Fibroblast of peridontal ligament (primary cell): ENCODE measurements at regions not wholly inside any gene's neighbourhood (a gene's known extent, or its start where the extent isn't known, plus 50 kb on each side); places are given as distances from the start of the nearest gene placed in this dataset.

ENCODE experiments used
- DNase-seq: peaks from one replicate; pipeline ENCODE4 v3.0.0-alpha.2; 2010; ENCODE audit errors: extremely low read depth

- DNase-seq, result no peak
These were observed 353.9 kb downstream of the LMO4 start for GRCh38 chr1:87682565-87682964.

GRCh38 chr1:87683196-87683956 is 354.7 kb downstream of the LMO4 start:
- no peak for DNase-seq

DNA sequence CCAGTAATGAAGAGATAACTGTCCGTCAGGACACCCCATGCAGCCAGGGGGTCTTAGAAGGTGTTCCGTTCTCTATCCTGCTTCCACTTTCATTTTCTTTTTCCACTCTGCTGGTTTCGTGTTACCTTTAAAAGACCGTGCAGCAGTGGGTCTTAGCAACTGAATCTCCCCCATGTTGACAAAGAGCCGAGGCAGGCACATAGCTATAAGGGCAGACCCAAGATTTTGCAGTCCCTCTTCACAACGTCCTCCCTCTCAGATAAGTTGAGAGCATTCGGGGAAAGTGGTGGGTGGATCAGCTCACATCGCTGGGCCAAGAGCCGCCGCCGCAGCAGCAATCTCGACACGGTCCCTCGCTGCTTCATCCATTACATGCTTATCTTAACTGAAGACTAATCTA is 355.5 kb downstream of the LMO4 start:
- no peak for DNase-seq

GRCh38 chr1:87684713-87685205 is 356.1 kb downstream of the LMO4 start:
- DNase-seq, result peak; percentile 9

- no peak for DNase-seq
These were observed 356.8 kb downstream of the LMO4 start for GRCh38 chr1:87685311-87686135.

DNA sequence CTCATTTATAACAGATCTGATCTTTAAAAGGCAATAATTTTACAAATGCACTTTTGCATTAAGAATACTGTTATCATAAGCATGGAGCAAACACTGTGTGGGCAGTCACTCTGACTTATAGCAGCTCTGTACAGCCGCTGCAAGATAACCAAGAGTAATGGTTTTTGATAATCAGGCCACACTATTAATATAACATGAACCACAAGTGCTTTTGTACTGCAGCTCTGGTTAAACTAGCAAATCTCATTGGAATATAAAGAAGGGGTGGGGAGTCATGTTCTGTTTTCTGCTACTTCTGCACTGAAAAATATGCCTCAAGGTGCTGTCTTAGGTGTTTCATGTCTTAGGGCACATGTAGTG is 357.4 kb downstream of the LMO4 start:
- no peak for DNase-seq

DNA sequence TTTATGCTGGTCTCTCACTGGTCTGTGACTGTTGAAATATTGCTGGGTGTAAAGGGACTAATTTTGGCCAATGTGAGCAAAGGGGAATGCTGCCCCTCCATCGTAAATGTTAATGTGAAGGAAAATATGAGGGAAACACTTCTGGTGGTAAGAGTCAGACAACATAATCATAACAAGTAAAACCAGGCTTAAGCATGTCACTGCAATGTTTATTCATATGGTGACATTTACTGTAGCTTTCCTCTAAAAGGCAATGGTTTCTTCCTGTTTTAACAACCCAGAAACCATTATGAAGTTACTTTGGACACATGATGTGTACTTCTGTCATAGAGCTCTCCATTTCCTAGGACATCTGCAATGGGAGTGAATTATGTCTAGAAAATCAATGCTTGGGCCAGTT is 358.0 kb downstream of the LMO4 start:
- no peak for DNase-seq

DNA sequence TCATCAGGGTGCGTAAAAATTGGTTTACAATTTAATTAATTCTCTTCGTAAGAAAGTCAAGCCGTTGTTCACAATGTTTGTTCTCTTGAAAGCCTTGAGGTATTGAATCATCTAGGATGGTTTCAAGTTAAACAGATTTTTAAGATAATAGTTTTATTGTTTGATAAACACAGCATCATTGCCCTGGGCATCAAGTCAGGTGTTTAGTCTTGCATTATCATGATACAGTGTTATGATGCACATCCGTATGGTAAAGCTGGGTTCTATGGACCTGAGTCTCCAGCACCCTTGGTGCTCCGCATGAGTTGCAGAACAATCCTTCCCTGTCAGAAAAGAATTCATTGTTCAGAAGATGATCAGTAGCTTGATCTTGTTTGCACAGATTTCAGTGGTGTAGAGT is 359.5 kb downstream of the LMO4 start:
- no peak for DNase-seq

DNA sequence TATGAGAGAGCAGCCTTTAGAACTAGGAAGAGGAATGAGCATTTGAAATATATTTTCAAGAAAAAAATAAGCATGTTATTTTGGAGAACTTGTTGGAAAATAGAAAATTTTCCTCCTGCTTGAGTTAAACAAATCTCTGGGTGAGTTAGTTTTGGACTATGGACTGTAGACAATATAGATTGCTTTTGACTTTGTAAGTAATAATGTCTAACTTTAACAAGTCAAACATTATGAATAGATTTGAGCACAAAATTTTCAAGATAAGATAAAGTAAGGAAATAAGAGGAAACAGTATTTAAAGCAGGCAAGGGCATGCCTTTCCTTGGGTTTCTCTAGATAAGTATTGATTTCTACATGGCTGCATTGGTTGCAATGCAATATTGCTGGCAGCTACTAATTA is 360.8 kb downstream of the LMO4 start:
- DNase-seq, result no peak

DNA sequence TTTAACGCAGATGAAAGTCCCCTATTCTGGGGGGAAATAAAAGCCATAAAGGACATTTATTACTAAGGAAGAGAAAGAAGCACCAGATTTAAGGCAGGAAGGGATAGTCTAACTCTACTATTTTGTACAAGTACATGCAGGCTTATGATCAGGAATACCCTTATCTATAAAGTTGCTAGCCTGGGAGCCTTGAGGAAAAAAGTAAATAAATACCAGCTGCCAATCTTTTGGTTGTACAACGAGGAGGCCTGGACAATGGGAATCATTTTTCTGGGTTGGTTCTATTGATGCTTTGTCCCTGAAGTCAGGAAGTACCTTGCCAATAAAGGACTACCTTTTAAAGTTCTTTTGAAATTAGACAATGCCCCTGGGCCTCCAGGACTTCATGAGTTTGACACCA is 367.8 kb downstream of the LMO4 start:
- DNase-seq, result no peak

- no peak for DNase-seq
These were observed 373.8 kb downstream of the LMO4 start for GRCh38 chr1:87702455-87702854.

GRCh38 chr1:87705233-87705632 is 376.6 kb downstream of the LMO4 start:
- no peak for DNase-seq

- no peak for DNase-seq
These were observed 377.5 kb downstream of the LMO4 start for GRCh38 chr1:87706203-87706602.

DNA sequence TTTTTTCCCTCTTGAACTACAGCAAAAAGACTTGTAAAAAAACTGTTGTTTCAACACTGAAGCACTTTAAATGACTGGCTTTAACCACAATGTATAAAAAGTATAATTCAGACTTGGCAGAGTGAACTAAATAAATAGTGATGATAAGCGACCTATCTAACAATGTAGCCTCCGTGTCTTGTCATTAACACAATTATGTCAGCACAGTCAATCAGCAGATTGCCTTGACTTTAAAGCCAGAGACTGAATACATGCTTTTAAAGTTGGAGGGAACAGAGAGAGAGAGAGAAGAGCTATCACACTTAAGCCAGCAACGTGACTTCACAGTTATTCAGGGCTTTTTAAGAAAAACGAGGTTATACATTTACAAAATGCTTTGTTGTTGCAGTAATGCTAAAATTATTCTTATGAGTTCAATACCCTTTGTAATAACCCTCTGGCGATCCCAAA is 378.1 kb downstream of the LMO4 start:
- DNase-seq, result no peak

- DNase-seq, result no peak
These were observed 378.7 kb downstream of the LMO4 start for GRCh38 chr1:87707411-87707810.

- DNase-seq, result no peak
These were observed 383.8 kb downstream of the LMO4 start for GRCh38 chr1:87712261-87713010.

GRCh38 chr1:87714278-87714677 is 385.6 kb downstream of the LMO4 start:
- DNase-seq, result no peak

DNA sequence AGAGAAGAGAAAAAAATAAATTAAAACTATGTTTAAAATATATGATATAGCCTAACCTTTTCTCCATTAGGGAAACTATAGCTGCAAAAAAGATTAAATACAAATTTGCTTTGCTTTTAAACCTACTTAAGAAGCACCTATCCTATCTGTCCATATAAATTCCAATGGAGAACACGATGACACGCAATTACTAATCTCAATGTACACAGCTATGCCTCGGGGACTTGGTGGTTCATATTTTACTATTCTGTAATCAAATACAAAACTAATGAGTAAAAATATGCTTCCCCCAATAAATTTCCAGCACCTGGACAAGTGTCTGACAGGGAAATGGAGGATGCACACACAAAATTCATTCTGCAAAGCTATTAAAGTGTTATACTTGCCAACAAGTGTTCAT is 386.4 kb downstream of the LMO4 start:
- no peak for DNase-seq

GRCh38 chr1:87715471-87715870 is 386.8 kb downstream of the LMO4 start:
- no peak for DNase-seq

DNA sequence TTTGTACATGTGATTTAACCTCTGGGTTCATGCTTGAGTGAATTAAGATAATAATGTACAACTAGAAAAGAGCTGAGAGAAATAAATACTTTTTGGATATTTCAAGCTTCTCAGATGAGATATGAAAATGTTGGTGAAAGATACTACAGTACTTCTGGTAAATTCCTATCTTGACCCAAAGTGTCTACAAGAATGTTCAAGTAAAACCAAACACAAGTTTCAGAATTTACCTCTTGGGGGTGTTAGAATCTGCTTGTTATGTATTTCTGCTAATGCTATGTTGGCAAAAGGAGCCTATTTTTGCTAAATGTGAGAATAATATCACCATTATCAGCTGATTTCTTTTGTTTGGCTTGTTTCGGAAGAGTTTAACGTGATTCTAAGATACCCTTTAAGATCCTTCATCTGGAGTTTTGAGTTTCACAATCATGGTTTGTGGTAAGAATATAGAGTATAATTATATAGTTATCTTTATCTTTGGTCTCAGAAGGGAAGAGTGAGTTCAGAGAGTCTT is 388.5 kb downstream of the LMO4 start:
- DNase-seq, result no peak

- DNase-seq, result no peak
These were observed 389.7 kb downstream of the LMO4 start for GRCh38 chr1:87718241-87718950.
